K562 (cell line): ENCODE measurements at regions not wholly inside any gene's neighbourhood (a gene's known extent, or its start where the extent isn't known, plus 50 kb on each side); places are given as distances from the start of the nearest gene placed in this dataset.

Experiments used
- ATAC-seq: fragments of 200-7000 bp; cut with Tn5 transposase; 3 replicates; pipeline ENCODE4 v1.9.1; 2020; ENCODE audit warnings: moderate library complexity
- BruUV-seq: library from RNA; stranded (reverse); fragments of 400-500 nt; replicated peaks from 2 replicates; lab custom pipeline; 2021; lab: Mats Ljungman, UMichigan
- CTCF ChIA-PET: fragments of 300-600 bp; formaldehyde crosslinking; extraction: SDS; loops from one replicate; lab custom pipeline; 2021; ENCODE audit warnings: low intra/inter-chr PET ratio; lab: Yijun Ruan, JAX
- POLR2A ChIA-PET: fragments of 300-600, 350-650 bp; sonication (Branson Sonifier 250); formaldehyde crosslinking; extraction: SDS; loops from one replicate; lab custom pipeline; 2021; ENCODE audit warnings: antibody characterized with exemption, inconsistent platforms; lab: Yijun Ruan, JAX
- DNase-seq, 4 experiments: peaks; one replicate each; pipeline versions ENCODE4 v3.0.0 to v3.0.0-alpha.2; 2011 to 2018; ENCODE audit warnings: low spot score in 3 of 4, mixed read lengths in 3 of 4; ENCODE audit errors: extremely low read depth in 1 of 4
- FAIRE-seq: peaks from 2 replicates; lab custom pipeline; 2011; peaks lifted over from hg19 to GRCh38; lab: Jason Lieb, UNC
- H2AFZ ChIP-seq: 2 replicates; pipeline ENCODE4 v1.6.0; 2011; ENCODE audit warnings: low read depth, low read length, control low read depth, inconsistent platforms
- H3K27ac ChIP-seq: fragments of 200-600 bp; 3 replicates; pipeline ENCODE4 v1.8.0; 2011; ENCODE audit warnings: low read depth, mild to moderate bottlenecking, control low read depth, inconsistent platforms, low read length, moderate library complexity, mixed read lengths; ENCODE audit errors: extremely low read depth
- H3K27me3 ChIP-seq, 2 experiments: fragments of 300-600 bp in 1 of 2; 2 replicates in 1 of 2; 3 replicates in 1 of 2; pipeline versions ENCODE4 v1.6.0 to v1.8.0; 2011; ENCODE audit warnings: inconsistent platforms in 2 of 2, low read length in 2 of 2, mild to moderate bottlenecking in 1 of 2, mixed read lengths in 1 of 2, moderate library complexity in 1 of 2; ENCODE audit not compliant: control insufficient read depth in 2 of 2, insufficient read depth in 2 of 2
- H3K36me3 ChIP-seq: fragments of 300-600 bp; 3 replicates; pipeline ENCODE4 v1.8.0; 2011; ENCODE audit warnings: mild to moderate bottlenecking, low read length, inconsistent platforms; ENCODE audit not compliant: control insufficient read depth, insufficient read depth
- H3K4me1 ChIP-seq, 2 experiments: fragments of 200-600 bp in 1 of 2; replicated peaks in 1 of 2; 2 replicates in 1 of 2; 3 replicates in 1 of 2; pipeline versions ENCODE4 v1.5.1 to v1.8.0; 2011; ENCODE audit warnings: inconsistent platforms in 2 of 2, low read length in 2 of 2, mild to moderate bottlenecking in 1 of 2, mixed read lengths in 1 of 2, moderate library complexity in 1 of 2; ENCODE audit not compliant: control insufficient read depth in 2 of 2, insufficient read depth in 2 of 2
- H3K4me2 ChIP-seq: 2 replicates; pipeline ENCODE4 v1.6.1; 2011; ENCODE audit warnings: low read length, control low read depth, inconsistent platforms, mixed read lengths; ENCODE audit not compliant: insufficient read depth
- H3K4me3 ChIP-seq: fragments of 200-600 bp; sonication (generic), shearing (Covaris generic); 2 replicates; pipeline ENCODE4 v1.5.1; 2016; ENCODE audit warnings: control low read depth, inconsistent platforms
- H3K79me2 ChIP-seq: fragments of 200-600 bp; 3 replicates; pipeline ENCODE4 v1.8.0; 2011; ENCODE audit warnings: low read length, inconsistent platforms; ENCODE audit not compliant: control insufficient read depth, insufficient read depth
- H3K9ac ChIP-seq, 2 experiments: 2 replicates each; pipeline versions ENCODE4 v1.6.0 to v1.6.1; 2011; ENCODE audit warnings: low read depth in 2 of 2, low read length in 2 of 2, control low read depth in 1 of 2, inconsistent platforms in 1 of 2, mild to moderate bottlenecking in 1 of 2, mixed read lengths in 1 of 2; ENCODE audit not compliant: insufficient read depth in 1 of 2
- H3K9me1 ChIP-seq: one replicate; pipeline ENCODE4 v1.6.0; 2011; ENCODE audit warnings: inconsistent platforms, mild to moderate bottlenecking, low read length, moderate library complexity; ENCODE audit not compliant: control insufficient read depth, insufficient read depth
- H3K9me3 ChIP-seq: replicated peaks from 2 replicates; pipeline ENCODE4 v1.5.1; 2011; ENCODE audit warnings: low read depth, low read length, inconsistent platforms; ENCODE audit not compliant: control insufficient read depth, insufficient read depth
- H4K20me1 ChIP-seq: replicated peaks from 2 replicates; pipeline ENCODE4 v1.6.1; 2011; ENCODE audit warnings: low read length, inconsistent platforms, mixed read lengths; ENCODE audit not compliant: control insufficient read depth, insufficient read depth
- CHD4 ChIP-seq: fragments of 200-600 bp; sonication (generic); IDR thresholded peaks from 3 replicates; pipeline ENCODE4 v1.6.1; 2012; ENCODE audit warnings: low read depth, mild to moderate bottlenecking, mixed read lengths, low read length, inconsistent platforms; ENCODE audit not compliant: insufficient read depth, insufficient replicate concordance, poor library complexity, severe bottlenecking
- FUS ChIP-seq: fragments of 200-400 bp; formaldehyde crosslinking; optimal IDR thresholded peaks from 2 replicates; pipeline ENCODE3; 2017; ENCODE audit warnings: low read depth, low read length
- HOXB6 ChIP-seq: fragments of 250-450 bp; sonication (Bioruptor Pico); IDR thresholded peaks from 2 replicates; pipeline ENCODE4 v1.5.1; 2022; ENCODE audit warnings: mild to moderate bottlenecking, borderline replicate concordance
- ILK ChIP-seq: fragments of 450-650 bp; IDR thresholded peaks from 2 replicates; pipeline ENCODE4 v1.6.1; 2016; ENCODE audit warnings: missing genetic modification characterization, low read depth, mild to moderate bottlenecking, missing compliant biosample characterization, moderate library complexity, borderline replicate concordance
- MAZ ChIP-seq, 2 experiments: fragments of 450-650 bp in 1 of 2; sonication (generic) in 1 of 2; formaldehyde crosslinking; IDR thresholded peaks in 1 of 2; conservative IDR thresholded peaks in 1 of 2; 2 replicates each; pipeline versions ENCODE4 v1.4.0 to v1.5.0; 2020; ENCODE audit warnings: mild to moderate bottlenecking in 1 of 2, missing genetic modification reagents in 1 of 2
- MCM3 ChIP-seq: fragments of 450-650 bp; IDR thresholded peaks from 2 replicates; pipeline ENCODE4 v1.6.1; 2016
- NFIC ChIP-seq: fragments of 450-650 bp; IDR thresholded peaks from 2 replicates; pipeline ENCODE4 v1.6.1; 2017; ENCODE audit warnings: mild to moderate bottlenecking, inconsistent platforms
- STAT5A ChIP-seq: IDR thresholded peaks from 2 replicates; pipeline ENCODE4 v1.6.1; 2012; ENCODE audit warnings: low read length, inconsistent platforms, borderline replicate concordance
- TGIF2 ChIP-seq: sonication (generic); formaldehyde crosslinking; IDR thresholded peaks from 2 replicates; pipeline ENCODE4 v1.8.1; 2022; ENCODE audit warnings: mild to moderate bottlenecking, missing genetic modification reagents, moderate library complexity
- ZBTB1 ChIP-seq: sonication (generic); formaldehyde crosslinking; IDR thresholded peaks from 2 replicates; pipeline ENCODE4 v1.8.1; 2023; ENCODE audit warnings: missing genetic modification reagents, low read depth, mild to moderate bottlenecking, borderline replicate concordance
- ZBTB40 ChIP-seq, 2 experiments: fragments of 450-650 bp in 1 of 2; sonication (generic) in 1 of 2; formaldehyde crosslinking in 1 of 2; IDR thresholded peaks; 2 replicates each; pipeline versions ENCODE4 v1.7.1 to v1.9.0; 2016 to 2022; ENCODE audit warnings: inconsistent platforms in 1 of 2, mild to moderate bottlenecking in 1 of 2, missing genetic modification reagents in 1 of 2
- ZNF146 ChIP-seq: IDR thresholded peaks from one replicate; pipeline ENCODE4 v1.6.1; 2018; ENCODE audit warnings: missing compliant biosample characterization; ENCODE audit not compliant: unreplicated experiment
- ZSCAN29 ChIP-seq: fragments of 450-650 bp; IDR thresholded peaks from 2 replicates; pipeline ENCODE4 v1.6.1; 2017
- WGBS: fragments of 100-300 bp; shearing (Covaris generic); methylation state at CpG from one replicate; pipeline ENCODE4 v1.1.6; 2016; ENCODE audit warnings: low coverage, mixed read lengths; ENCODE audit not compliant: insufficient coverage; ENCODE audit errors: missing lambda C conversion rate; 5-methylcytosine and 5-hydroxymethylcytosine counted together
- in situ Hi-C: fragments of 300-500 bp; cut with MboI; formaldehyde crosslinking; loops from 4 replicates; pipeline ENCODE4 v1.15.0; 2018; ENCODE audit warnings: inconsistent platforms, mixed read lengths
- intact Hi-C: fragments of 100-400 bp; cut with micrococcal nuclease; formaldehyde crosslinking; loops from 2 replicates; pipeline ENCODE4 v1.14.2; 2022

DNA sequence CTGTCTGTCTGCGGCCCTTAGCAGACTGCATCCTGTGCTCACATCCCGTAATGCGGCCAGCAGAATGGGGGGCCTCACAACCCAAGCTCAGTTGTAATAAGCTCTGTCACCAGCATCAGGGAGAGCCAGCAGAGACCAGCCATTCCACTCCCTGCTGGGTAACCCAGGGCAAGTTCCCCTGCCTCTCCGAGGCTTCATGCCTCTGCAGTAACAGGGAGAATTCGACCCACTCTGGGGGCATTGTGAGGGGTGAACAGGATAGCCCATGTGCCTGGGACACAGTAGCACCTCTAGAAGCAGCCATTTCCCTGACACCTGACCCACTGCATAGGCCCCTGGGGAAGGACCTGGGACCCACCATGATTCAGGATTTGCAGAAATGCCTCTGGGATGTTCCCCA is 461.2 kb downstream of the MATN1 start:
- Histone ChIP-seq H3K4me1 (no peaks in the 10 kb centered on the region), H3K4me2 (no peak overlapping the region), H2AFZ (no peak overlapping the region), H4K20me1 (no peaks in the 10 kb centered on the region), H3K9me3 (no peaks in the 10 kb centered on the region), H3K79me2 (no peaks in the 10 kb centered on the region), H3K27me3 (peaks cover 2 to 28% of the 10 kb centered on the region in 2 experiments; a peak in 4 of 5 replicates), H3K9me1 (no peaks in the 10 kb centered on the region), H3K27ac (no peak overlapping the region), H3K4me3 (no peak overlapping the region), H3K36me3 (no peaks in the 10 kb centered on the region), H3K9ac (no peak overlapping the region)
- ChIA-PET CTCF (no interaction called here), POLR2A (no interaction called here)
- in situ Hi-C loops = no loop called here
- intact Hi-C loops = no loop called here
- FAIRE-seq (no peak), DNase-seq (no peak), ATAC-seq (no peak)
- no TSS peak for BruUV-seq
- 5% methylated on average over 5 of the region's 5 CpGs for WGBS
- no peak for TF ChIP-seq FUS
- TF ChIP-seq ZBTB40 (IDR thresholded peaks at IDR 0.05) = no peak
- no peak for TF ChIP-seq ZBTB40 (CRISPR knock-in tag; IDR thresholded peaks at IDR 0.05)
- TF ChIP-seq MCM3 = no peak
- TF ChIP-seq CHD4 = no peak
- no peak for TF ChIP-seq MAZ (CRISPR knock-in tag; conservative IDR thresholded peaks at IDR 0.05 in 1 of 2, IDR thresholded peaks at IDR 0.05 in 1 of 2)
- TF ChIP-seq HOXB6 = no peak
- TF ChIP-seq ZSCAN29 = no peak
- TF ChIP-seq TGIF2 (CRISPR knock-in tag) = no peak
- TF ChIP-seq NFIC = no peak
- no peak for TF ChIP-seq ILK
- no peak for TF ChIP-seq ZBTB1
- TF ChIP-seq ZNF146 (CRISPR knock-in tag) = no peak
- no peak for TF ChIP-seq STAT5A
